ENCODE measurements at regions not wholly inside any gene's neighbourhood (a gene's known extent, or its start where the extent isn't known, plus 50 kb on each side); places are given as distances from the start of the nearest gene placed in this dataset.
"Not testable (repeated sequence)": the region's sequence is repeated elsewhere in the genome, so short reads cannot be mapped to it uniquely, and the experiment has no call there.

DNA sequence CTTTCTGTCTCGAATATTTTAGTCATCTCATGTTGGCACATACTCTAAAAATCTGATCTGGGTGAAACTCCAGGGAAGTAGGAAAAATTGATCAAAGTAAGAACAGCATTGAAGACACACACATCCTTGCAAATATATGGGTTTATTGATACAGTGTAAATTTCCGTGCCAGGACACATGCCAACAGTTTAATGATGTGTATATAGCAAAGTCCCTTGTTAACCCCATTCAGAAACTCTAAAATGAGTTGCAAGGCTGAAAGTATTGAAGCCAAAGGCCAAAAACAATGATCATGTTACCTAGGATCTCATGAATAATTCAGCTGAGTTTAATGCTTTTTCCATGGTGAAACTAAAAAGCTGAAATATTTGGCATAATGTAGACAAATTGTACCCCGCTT is 62.3 kb upstream of the FAM72C start:
- TF ChIP-seq, protein P1, sequence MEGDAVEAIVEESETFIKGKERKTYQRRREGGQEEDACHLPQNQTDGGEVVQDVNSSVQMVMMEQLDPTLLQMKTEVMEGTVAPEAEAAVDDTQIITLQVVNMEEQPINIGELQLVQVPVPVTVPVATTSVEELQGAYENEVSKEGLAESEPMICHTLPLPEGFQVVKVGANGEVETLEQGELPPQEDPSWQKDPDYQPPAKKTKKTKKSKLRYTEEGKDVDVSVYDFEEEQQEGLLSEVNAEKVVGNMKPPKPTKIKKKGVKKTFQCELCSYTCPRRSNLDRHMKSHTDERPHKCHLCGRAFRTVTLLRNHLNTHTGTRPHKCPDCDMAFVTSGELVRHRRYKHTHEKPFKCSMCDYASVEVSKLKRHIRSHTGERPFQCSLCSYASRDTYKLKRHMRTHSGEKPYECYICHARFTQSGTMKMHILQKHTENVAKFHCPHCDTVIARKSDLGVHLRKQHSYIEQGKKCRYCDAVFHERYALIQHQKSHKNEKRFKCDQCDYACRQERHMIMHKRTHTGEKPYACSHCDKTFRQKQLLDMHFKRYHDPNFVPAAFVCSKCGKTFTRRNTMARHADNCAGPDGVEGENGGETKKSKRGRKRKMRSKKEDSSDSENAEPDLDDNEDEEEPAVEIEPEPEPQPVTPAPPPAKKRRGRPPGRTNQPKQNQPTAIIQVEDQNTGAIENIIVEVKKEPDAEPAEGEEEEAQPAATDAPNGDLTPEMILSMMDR (IDR thresholded peaks at IDR 0.05 in 2 of 3, conservative IDR thresholded peaks at IDR 0.05 in 1 of 3; ENCODE audit: borderline replicate concordance in 1 of 3, insufficient read depth in 1 of 3, low read depth in 2 of 3, low read length in 2 of 3) = not testable (repeated sequence)
- TF ChIP-seq TCF7L2 (IDR thresholded peaks at IDR 0.05; ENCODE audit: borderline replicate concordance, extremely low read depth, insufficient read depth, insufficient read length); POLR2A (IDR thresholded peaks at IDR 0.05; ENCODE audit: borderline replicate concordance, extremely low read depth, insufficient read depth, insufficient read length); EGR1 (IDR thresholded peaks at IDR 0.05; ENCODE audit: low read depth); SRF (IDR thresholded peaks at IDR 0.05; ENCODE audit: low read depth); EZH2 (IDR thresholded peaks at IDR 0.05); CEBPB (IDR thresholded peaks at IDR 0.05; ENCODE audit: low read depth): not testable (repeated sequence)
- TF ChIP-seq, protein P2, sequence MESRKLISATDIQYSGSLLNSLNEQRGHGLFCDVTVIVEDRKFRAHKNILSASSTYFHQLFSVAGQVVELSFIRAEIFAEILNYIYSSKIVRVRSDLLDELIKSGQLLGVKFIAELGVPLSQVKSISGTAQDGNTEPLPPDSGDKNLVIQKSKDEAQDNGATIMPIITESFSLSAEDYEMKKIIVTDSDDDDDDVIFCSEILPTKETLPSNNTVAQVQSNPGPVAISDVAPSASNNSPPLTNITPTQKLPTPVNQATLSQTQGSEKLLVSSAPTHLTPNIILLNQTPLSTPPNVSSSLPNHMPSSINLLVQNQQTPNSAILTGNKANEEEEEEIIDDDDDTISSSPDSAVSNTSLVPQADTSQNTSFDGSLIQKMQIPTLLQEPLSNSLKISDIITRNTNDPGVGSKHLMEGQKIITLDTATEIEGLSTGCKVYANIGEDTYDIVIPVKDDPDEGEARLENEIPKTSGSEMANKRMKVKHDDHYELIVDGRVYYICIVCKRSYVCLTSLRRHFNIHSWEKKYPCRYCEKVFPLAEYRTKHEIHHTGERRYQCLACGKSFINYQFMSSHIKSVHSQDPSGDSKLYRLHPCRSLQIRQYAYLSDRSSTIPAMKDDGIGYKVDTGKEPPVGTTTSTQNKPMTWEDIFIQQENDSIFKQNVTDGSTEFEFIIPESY (IDR thresholded peaks at IDR 0.05; ENCODE audit: extremely low read depth, insufficient replicate concordance, low read length) = not testable (repeated sequence)
- TF ChIP-seq, protein P3, sequence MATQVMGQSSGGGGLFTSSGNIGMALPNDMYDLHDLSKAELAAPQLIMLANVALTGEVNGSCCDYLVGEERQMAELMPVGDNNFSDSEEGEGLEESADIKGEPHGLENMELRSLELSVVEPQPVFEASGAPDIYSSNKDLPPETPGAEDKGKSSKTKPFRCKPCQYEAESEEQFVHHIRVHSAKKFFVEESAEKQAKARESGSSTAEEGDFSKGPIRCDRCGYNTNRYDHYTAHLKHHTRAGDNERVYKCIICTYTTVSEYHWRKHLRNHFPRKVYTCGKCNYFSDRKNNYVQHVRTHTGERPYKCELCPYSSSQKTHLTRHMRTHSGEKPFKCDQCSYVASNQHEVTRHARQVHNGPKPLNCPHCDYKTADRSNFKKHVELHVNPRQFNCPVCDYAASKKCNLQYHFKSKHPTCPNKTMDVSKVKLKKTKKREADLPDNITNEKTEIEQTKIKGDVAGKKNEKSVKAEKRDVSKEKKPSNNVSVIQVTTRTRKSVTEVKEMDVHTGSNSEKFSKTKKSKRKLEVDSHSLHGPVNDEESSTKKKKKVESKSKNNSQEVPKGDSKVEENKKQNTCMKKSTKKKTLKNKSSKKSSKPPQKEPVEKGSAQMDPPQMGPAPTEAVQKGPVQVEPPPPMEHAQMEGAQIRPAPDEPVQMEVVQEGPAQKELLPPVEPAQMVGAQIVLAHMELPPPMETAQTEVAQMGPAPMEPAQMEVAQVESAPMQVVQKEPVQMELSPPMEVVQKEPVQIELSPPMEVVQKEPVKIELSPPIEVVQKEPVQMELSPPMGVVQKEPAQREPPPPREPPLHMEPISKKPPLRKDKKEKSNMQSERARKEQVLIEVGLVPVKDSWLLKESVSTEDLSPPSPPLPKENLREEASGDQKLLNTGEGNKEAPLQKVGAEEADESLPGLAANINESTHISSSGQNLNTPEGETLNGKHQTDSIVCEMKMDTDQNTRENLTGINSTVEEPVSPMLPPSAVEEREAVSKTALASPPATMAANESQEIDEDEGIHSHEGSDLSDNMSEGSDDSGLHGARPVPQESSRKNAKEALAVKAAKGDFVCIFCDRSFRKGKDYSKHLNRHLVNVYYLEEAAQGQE (IDR thresholded peaks at IDR 0.05; ENCODE audit: low read depth) = not testable (repeated sequence)

Data from HCT116 (cell line).